Adrenal gland (tissue), 9 donors: ENCODE measurements at regions not wholly inside any gene's neighbourhood (a gene's known extent, or its start where the extent isn't known, plus 50 kb on each side); places are given as distances from the start of the nearest gene placed in this dataset.

Experiments
- DNase-seq, 7 donors: peaks; one replicate each; pipeline ENCODE4 v3.0.0-alpha.2; 2019 to 2020
- H3K27ac ChIP-seq, 5 donors: fragments of 200-600 bp; sonication (generic) in 4 of 5; 1 replicate in 3 of 5; 2 replicates in 2 of 5; pipeline versions ENCODE4 v1.5.1 to v1.8.0; 2016 to 2020; ENCODE audit warnings: mild to moderate bottlenecking in 1 of 5
- H3K27me3 ChIP-seq: fragments of 200-600 bp; 2 replicates; pipeline ENCODE4 v1.8.0; 2021
- H3K36me3 ChIP-seq, 2 donors: fragments of 200-600 bp; replicated peaks in 1 of 2; 1 replicate in 1 of 2; 2 replicates in 1 of 2; pipeline versions ENCODE4 v1.5.1 to v1.8.0; 2018 to 2022
- H3K4me1 ChIP-seq, 2 donors: fragments of 200-600 bp; replicated peaks in 1 of 2; 1 replicate in 1 of 2; 2 replicates in 1 of 2; pipeline versions ENCODE4 v1.5.1 to v1.8.0; 2018 to 2021
- H3K4me3 ChIP-seq, 4 donors: fragments of 200-600 bp; sonication (generic) in 3 of 4; one replicate each; pipeline ENCODE4 v1.5.1; 2016 to 2018
- H3K9me3 ChIP-seq, 3 donors: fragments of 200-600 bp; sonication (generic) in 1 of 3; replicated peaks in 1 of 3; 1 replicate in 2 of 3; 2 replicates in 1 of 3; pipeline versions ENCODE4 v1.5.1 to v1.8.0; 2016 to 2021
- POLR2A ChIP-seq, 2 donors: fragments of 450-650 bp; IDR thresholded peaks; one replicate each; pipeline ENCODE4 v1.6.1; 2017; ENCODE audit warnings: antibody characterized with exemption in 2 of 2, mild to moderate bottlenecking in 2 of 2, moderate library complexity in 1 of 2
- WGBS, 4 donors: extraction: QIAGEN DNeasy Blood & Tissue Kit in 2 of 4; methylation state at CpG; one replicate each; pipeline versions ENCODE4 v1.1.5 to v1.1.7; 2013 to 2017; 5-methylcytosine and 5-hydroxymethylcytosine counted together
- intact Hi-C, 2 donors: fragments of 100-400 bp; cut with DNase I; formaldehyde crosslinking; loops; one replicate each; pipeline versions ENCODE4 v1.14.1 to v1.15.0; 2022 to 2023
- TF ChIP-seq, protein P1 (sequence below), 6 experiments: fragments of 450-650 bp in 4 of 6; fragments of 200-600 bp in 2 of 6; sonication (generic) in 1 of 6; IDR thresholded peaks; 1 replicate in 5 of 6; 2 replicates in 1 of 6; pipeline versions ENCODE4 v1.5.1 to v1.8.0; 2016 to 2021; ENCODE audit warnings: antibody characterized with exemption in 6 of 6, mild to moderate bottlenecking in 2 of 6, moderate library complexity in 1 of 6
- donor health status: healthy with polysubstance abuse.
- donor health status: Bipolar disorder and iron deficiency.
- donor health status: DM: yes; HTN: yes; CAD: no.
- donor health status: DM: no; HTN: no; CAD: no.
- donor health status: DM: no; HTN: no; CAD: no.

GRCh38 chr7:33722383-33723101, 182.8 kb upstream of the BMPER start:
- 91 to 97% (median 92%) methylated on average over 11 to 15 of the region's 15 CpGs for whole genome bisulfite sequencing, 4 donors
- TF ChIP-seq, protein P1, sequence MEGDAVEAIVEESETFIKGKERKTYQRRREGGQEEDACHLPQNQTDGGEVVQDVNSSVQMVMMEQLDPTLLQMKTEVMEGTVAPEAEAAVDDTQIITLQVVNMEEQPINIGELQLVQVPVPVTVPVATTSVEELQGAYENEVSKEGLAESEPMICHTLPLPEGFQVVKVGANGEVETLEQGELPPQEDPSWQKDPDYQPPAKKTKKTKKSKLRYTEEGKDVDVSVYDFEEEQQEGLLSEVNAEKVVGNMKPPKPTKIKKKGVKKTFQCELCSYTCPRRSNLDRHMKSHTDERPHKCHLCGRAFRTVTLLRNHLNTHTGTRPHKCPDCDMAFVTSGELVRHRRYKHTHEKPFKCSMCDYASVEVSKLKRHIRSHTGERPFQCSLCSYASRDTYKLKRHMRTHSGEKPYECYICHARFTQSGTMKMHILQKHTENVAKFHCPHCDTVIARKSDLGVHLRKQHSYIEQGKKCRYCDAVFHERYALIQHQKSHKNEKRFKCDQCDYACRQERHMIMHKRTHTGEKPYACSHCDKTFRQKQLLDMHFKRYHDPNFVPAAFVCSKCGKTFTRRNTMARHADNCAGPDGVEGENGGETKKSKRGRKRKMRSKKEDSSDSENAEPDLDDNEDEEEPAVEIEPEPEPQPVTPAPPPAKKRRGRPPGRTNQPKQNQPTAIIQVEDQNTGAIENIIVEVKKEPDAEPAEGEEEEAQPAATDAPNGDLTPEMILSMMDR (IDR thresholded peaks at IDR 0.05): no peak
- no peak for TF ChIP-seq POLR2A (IDR thresholded peaks at IDR 0.05)
- Histone ChIP-seq H3K27me3 (no peaks in the 10 kb centered on the region), H3K4me3 (no peak overlapping the region), H3K27ac (no peak overlapping the region), H3K4me1 (no peaks in the 10 kb centered on the region), H3K9me3 (no peaks in the 10 kb centered on the region), H3K36me3 (no peaks in the 10 kb centered on the region)
- DNase-seq: peak in 3 of 7 donors; percentile 10 to 29 (median 27)
- intact Hi-C loops: no loop called here

GRCh38 chr7:33724201-33724600, 181.1 kb upstream of the BMPER start:
- intact Hi-C loops: no loop called here
- no peak overlapping the region for H3K4me3 ChIP-seq
- no peak overlapping the region for H3K27ac ChIP-seq
- 88 to 98% (median 92%) methylated on average over 3 of the region's 3 CpGs for WGBS, 4 donors
- H3K4me1 ChIP-seq: no peaks in the 10 kb centered on the region
- H3K27me3 ChIP-seq: no peaks in the 10 kb centered on the region
- TF ChIP-seq, protein P1 (IDR thresholded peaks at IDR 0.05): no peak
- no peak for TF ChIP-seq POLR2A (IDR thresholded peaks at IDR 0.05)
- DNase-seq: no peak
- no peaks in the 10 kb centered on the region for H3K9me3 ChIP-seq
- H3K36me3 ChIP-seq: no peaks in the 10 kb centered on the region

GRCh38 chr7:33725111-33726025, 180.0 kb upstream of the BMPER start:
- intact Hi-C loops: no loop called here

DNA sequence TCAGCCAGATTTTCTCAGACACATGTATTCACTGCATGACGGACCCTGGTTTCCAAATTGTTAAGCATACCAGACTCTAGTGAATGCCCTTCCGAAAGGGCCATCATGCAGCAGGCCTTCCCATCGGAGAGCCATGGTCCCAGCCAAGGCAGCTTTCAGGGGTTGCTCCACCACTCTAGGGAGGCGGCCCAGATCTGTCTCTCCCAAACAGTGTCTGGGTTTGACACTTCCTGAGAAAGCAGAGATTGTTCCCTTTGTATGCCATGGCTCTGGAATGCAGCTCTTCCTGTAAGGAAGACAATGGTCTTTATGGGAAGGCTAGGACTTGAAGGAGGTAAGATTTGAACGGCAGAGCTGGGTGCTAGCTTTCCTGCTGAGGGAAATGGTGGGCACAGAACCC, 178.8 kb upstream of the BMPER start:
- Histone ChIP-seq H3K36me3 (no peaks in the 10 kb centered on the region), H3K4me3 (no peak overlapping the region), H3K4me1 (no peaks in the 10 kb centered on the region), H3K9me3 (no peaks in the 10 kb centered on the region), H3K27ac (peak overlapping the region in 1 of 5 donors; percentile 29), H3K27me3 (no peaks in the 10 kb centered on the region)
- TF ChIP-seq, protein P1 (IDR thresholded peaks at IDR 0.05): no peak
- TF ChIP-seq POLR2A (IDR thresholded peaks at IDR 0.05): no peak
- intact Hi-C loops: no loop called here
- no peak for DNase-seq
- 84 to 91% (median 87%) methylated on average over 5 of the region's 5 CpGs for WGBS, 4 donors

More at GRCh38 chr7:33725111-33726025, 180.0 kb upstream of the BMPER start:
- Histone ChIP-seq H3K4me3 (no peak overlapping the region), H3K9me3 (no peaks in the 10 kb centered on the region), H3K27me3 (no peaks in the 10 kb centered on the region), H3K36me3 (no peaks in the 10 kb centered on the region), H3K4me1 (no peaks in the 10 kb centered on the region), H3K27ac (no peak overlapping the region)
- TF ChIP-seq, protein P1 (IDR thresholded peaks at IDR 0.05): no peak
- TF ChIP-seq POLR2A (IDR thresholded peaks at IDR 0.05): no peak
- WGBS, 4 donors: 71 to 80% (median 75%) methylated on average over 7 of the region's 7 CpGs
- DNase-seq: no peak
